H9 (cell line): ENCODE measurements at regions not wholly inside any gene's neighbourhood (a gene's known extent, or its start where the extent isn't known, plus 50 kb on each side); places are given as distances from the start of the nearest gene placed in this dataset.

ENCODE experiments used
- DNase-seq: peaks from one replicate; pipeline ENCODE4 v3.0.0-alpha.2; 2017
- H2AFZ ChIP-seq: one replicate; pipeline ENCODE4 v1.6.1; 2013; ENCODE audit warnings: mild to moderate bottlenecking, low read length, control low read depth, moderate library complexity
- H2AK5ac ChIP-seq: 2 replicates; pipeline ENCODE4 v1.6.1; 2013; ENCODE audit warnings: low read length, control low read depth, mixed read lengths; ENCODE audit not compliant: insufficient read length
- H2BK120ac ChIP-seq: one replicate; pipeline ENCODE4 v1.6.1; 2013; ENCODE audit warnings: low read depth, mild to moderate bottlenecking, low read length, control low read depth, inconsistent platforms; ENCODE audit not compliant: poor library complexity, severe bottlenecking
- H2BK12ac ChIP-seq: 2 replicates; pipeline ENCODE4 v1.6.1; 2013; ENCODE audit warnings: low read length, control low read depth, mixed read lengths, low read depth; ENCODE audit not compliant: insufficient read length
- H2BK15ac ChIP-seq: 2 replicates; pipeline ENCODE4 v1.6.1; 2013; ENCODE audit warnings: low read depth, low read length, control low read depth
- H2BK20ac ChIP-seq: one replicate; pipeline ENCODE4 v1.6.1; 2013; ENCODE audit warnings: low read depth, mild to moderate bottlenecking, low read length, control low read depth, inconsistent platforms; ENCODE audit not compliant: poor library complexity, severe bottlenecking
- H2BK5ac ChIP-seq: 2 replicates; pipeline ENCODE4 v1.6.1; 2013; ENCODE audit warnings: low read length, control low read depth, mixed read lengths; ENCODE audit not compliant: insufficient read length
- H3K14ac ChIP-seq: 2 replicates; pipeline ENCODE4 v1.6.1; 2013; ENCODE audit warnings: low read length, control low read depth; ENCODE audit not compliant: insufficient read depth
- H3K18ac ChIP-seq: 2 replicates; pipeline ENCODE4 v1.6.1; 2013; ENCODE audit warnings: low read depth, mild to moderate bottlenecking, mixed read lengths, low read length, control low read depth; ENCODE audit not compliant: insufficient read length
- H3K23ac ChIP-seq: 2 replicates; pipeline ENCODE4 v1.6.1; 2013; ENCODE audit warnings: low read length, control low read depth, mixed read lengths, low read depth; ENCODE audit not compliant: insufficient read length
- H3K23me2 ChIP-seq: 2 replicates; pipeline ENCODE4 v1.6.1; 2013; ENCODE audit warnings: low read depth, mild to moderate bottlenecking, mixed read lengths, low read length, control low read depth; ENCODE audit not compliant: insufficient read length, poor library complexity, severe bottlenecking
- H3K27ac ChIP-seq: 2 replicates; pipeline ENCODE4 v1.5.1; 2013; ENCODE audit warnings: low read length, control low read depth, mixed read lengths, low read depth; ENCODE audit not compliant: insufficient read length
- H3K27me3 ChIP-seq: 2 replicates; pipeline ENCODE4 v1.6.1; 2013; ENCODE audit warnings: low read length, control low read depth, inconsistent platforms; ENCODE audit not compliant: insufficient read depth
- H3K4ac ChIP-seq: 2 replicates; pipeline ENCODE4 v1.6.1; 2013; ENCODE audit warnings: low read depth, mild to moderate bottlenecking, control low read depth, inconsistent platforms, low read length, moderate library complexity
- H3K4me1 ChIP-seq: 2 replicates; pipeline ENCODE4 v1.6.1; 2013; ENCODE audit warnings: low read length, control low read depth, inconsistent platforms; ENCODE audit not compliant: insufficient read depth
- H3K4me2 ChIP-seq: 2 replicates; pipeline ENCODE4 v1.6.1; 2013; ENCODE audit warnings: low read length, control low read depth, mixed read lengths; ENCODE audit not compliant: insufficient read length, insufficient read depth
- H3K56ac ChIP-seq: 2 replicates; pipeline ENCODE4 v1.6.1; 2013; ENCODE audit warnings: low read depth, mild to moderate bottlenecking, mixed read lengths, low read length, control low read depth; ENCODE audit not compliant: insufficient read length
- H3K79me1 ChIP-seq: 2 replicates; pipeline ENCODE4 v1.6.1; 2013; ENCODE audit warnings: low read depth, mild to moderate bottlenecking, moderate library complexity, low read length, control low read depth, inconsistent platforms; ENCODE audit not compliant: insufficient read depth, poor library complexity, severe bottlenecking
- H3K79me2 ChIP-seq: 2 replicates; pipeline ENCODE4 v1.6.1; 2013; ENCODE audit warnings: low read length, control low read depth, inconsistent platforms; ENCODE audit not compliant: insufficient read depth
- H3K9ac ChIP-seq: 2 replicates; pipeline ENCODE4 v1.6.1; 2013; ENCODE audit warnings: low read length, control low read depth, mixed read lengths; ENCODE audit not compliant: insufficient read length; ENCODE audit errors: extremely low read depth
- H3K9me3 ChIP-seq: one replicate; pipeline ENCODE4 v1.6.1; 2013; ENCODE audit warnings: low read depth, low read length, inconsistent platforms; ENCODE audit not compliant: control insufficient read depth
- H3T11ph ChIP-seq: one replicate; pipeline ENCODE4 v1.6.1; 2013; ENCODE audit warnings: mild to moderate bottlenecking, low read length, control low read depth, inconsistent platforms
- H4K20me1 ChIP-seq: one replicate; pipeline ENCODE4 v1.6.1; 2013; ENCODE audit not compliant: control insufficient read depth, insufficient read length, insufficient read depth
- H4K5ac ChIP-seq: 2 replicates; pipeline ENCODE4 v1.6.1; 2013; ENCODE audit warnings: low read depth, mild to moderate bottlenecking, mixed read lengths, low read length, control low read depth; ENCODE audit not compliant: insufficient read length
- H4K8ac ChIP-seq: replicated peaks from 2 replicates; pipeline ENCODE4 v1.6.1; 2013; ENCODE audit warnings: low read length, control low read depth, mixed read lengths, low read depth; ENCODE audit not compliant: insufficient read length
- H4K91ac ChIP-seq: 2 replicates; pipeline ENCODE4 v1.6.1; 2013; ENCODE audit warnings: low read depth, mild to moderate bottlenecking, moderate library complexity, mixed read lengths, low read length, control low read depth; ENCODE audit not compliant: insufficient read length
- H3K27ac Mint-ChIP-seq, 3 experiments: 2 replicates in 2 of 3; 3 replicates in 1 of 3; pipeline ENCODE4 v1.8.0; 2020 to 2021; ENCODE audit warnings: mixed read lengths in 3 of 3, mild to moderate bottlenecking in 1 of 3, moderate library complexity in 1 of 3
- H3K27me3 Mint-ChIP-seq: 2 replicates; pipeline ENCODE4 v1.8.0; 2021; ENCODE audit warnings: low read depth, mild to moderate bottlenecking, moderate library complexity, mixed read lengths
- H3K36me3 Mint-ChIP-seq, 3 experiments: 2 replicates in 2 of 3; 3 replicates in 1 of 3; pipeline ENCODE4 v1.8.0; 2020 to 2021; ENCODE audit warnings: low read depth in 3 of 3, mixed read lengths in 3 of 3; ENCODE audit not compliant: insufficient read depth in 1 of 3
- H3K4me1 Mint-ChIP-seq, 2 experiments: 2 replicates each; pipeline ENCODE4 v1.8.0; 2020; ENCODE audit warnings: mixed read lengths in 2 of 2
- H3K4me3 Mint-ChIP-seq, 2 experiments: 2 replicates in 1 of 2; 3 replicates in 1 of 2; pipeline ENCODE4 v1.8.0; 2020 to 2021; ENCODE audit warnings: mild to moderate bottlenecking in 2 of 2, mixed read lengths in 2 of 2, moderate library complexity in 1 of 2
- H3K9me3 Mint-ChIP-seq, 2 experiments: 2 replicates in 1 of 2; 3 replicates in 1 of 2; pipeline ENCODE4 v1.8.0; 2020; ENCODE audit warnings: mild to moderate bottlenecking in 2 of 2, mixed read lengths in 2 of 2, moderate library complexity in 1 of 2
- WGBS: extraction: QIAGEN DNeasy Blood & Tissue Kit; methylation state at CpG from one replicate; pipeline ENCODE4 v1.1.7; 2013; ENCODE audit warnings: missing lambda C conversion rate, low lambda C conversion rate, mixed read lengths; ENCODE audit not compliant: insufficient read length; ENCODE audit errors: extremely low coverage; 5-methylcytosine and 5-hydroxymethylcytosine counted together
- TF ChIP-seq, protein P1 (sequence below): fragments of 200-600 bp; sonication (generic); conservative IDR thresholded peaks from 3 replicates; pipeline ENCODE4 v1.8.0; 2021; ENCODE audit warnings: antibody characterized with exemption, mild to moderate bottlenecking

DNA sequence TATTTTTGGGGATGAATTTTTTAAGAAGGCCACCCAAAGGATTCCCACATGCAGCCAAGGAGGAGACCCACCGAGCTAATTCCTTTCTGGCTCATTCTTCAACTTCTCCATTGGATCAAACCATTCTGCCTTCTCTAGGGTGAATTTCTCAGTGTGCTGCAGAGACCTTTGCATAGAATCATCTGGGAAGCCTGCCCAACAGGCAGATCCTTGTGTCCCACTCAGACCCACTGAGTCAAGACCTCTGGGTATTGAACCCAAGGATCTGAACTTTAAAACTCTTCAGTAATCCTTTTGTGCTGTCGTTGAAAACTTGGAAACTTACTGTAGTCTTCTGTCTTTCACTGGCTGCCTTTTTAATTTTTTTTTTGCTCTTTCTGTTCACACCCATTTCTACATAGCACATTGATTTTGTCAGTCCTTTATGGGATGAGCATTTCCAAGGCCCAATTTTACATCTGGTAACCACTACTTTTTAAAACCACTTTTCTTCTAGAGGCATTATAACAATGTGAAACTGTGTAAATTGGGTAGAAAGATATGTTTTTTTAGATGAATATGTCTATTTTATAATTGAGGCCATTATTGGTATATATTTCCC, 120.2 kb downstream of the TSN start:
- H2BK12ac ChIP-seq, result no peak overlapping the region
- no peak overlapping the region for H3K23ac ChIP-seq
- no peak overlapping the region for H2BK5ac ChIP-seq
- H2BK15ac ChIP-seq, result no peak overlapping the region
- no peaks in the 10 kb centered on the region for H3K79me1 ChIP-seq
- H3K27me3 ChIP-seq, result no peaks in the 10 kb centered on the region
- no peak overlapping the region for H3K56ac ChIP-seq
- no peaks in the 10 kb centered on the region for H3K4me1 ChIP-seq
- WGBS, result no CpG with 5 or more reads among the region's 2 CpGs
- H4K91ac ChIP-seq, result no peak overlapping the region
- no peak overlapping the region for H4K5ac ChIP-seq
- H3K27ac ChIP-seq, result no peak overlapping the region
- TF ChIP-seq, protein P1, sequence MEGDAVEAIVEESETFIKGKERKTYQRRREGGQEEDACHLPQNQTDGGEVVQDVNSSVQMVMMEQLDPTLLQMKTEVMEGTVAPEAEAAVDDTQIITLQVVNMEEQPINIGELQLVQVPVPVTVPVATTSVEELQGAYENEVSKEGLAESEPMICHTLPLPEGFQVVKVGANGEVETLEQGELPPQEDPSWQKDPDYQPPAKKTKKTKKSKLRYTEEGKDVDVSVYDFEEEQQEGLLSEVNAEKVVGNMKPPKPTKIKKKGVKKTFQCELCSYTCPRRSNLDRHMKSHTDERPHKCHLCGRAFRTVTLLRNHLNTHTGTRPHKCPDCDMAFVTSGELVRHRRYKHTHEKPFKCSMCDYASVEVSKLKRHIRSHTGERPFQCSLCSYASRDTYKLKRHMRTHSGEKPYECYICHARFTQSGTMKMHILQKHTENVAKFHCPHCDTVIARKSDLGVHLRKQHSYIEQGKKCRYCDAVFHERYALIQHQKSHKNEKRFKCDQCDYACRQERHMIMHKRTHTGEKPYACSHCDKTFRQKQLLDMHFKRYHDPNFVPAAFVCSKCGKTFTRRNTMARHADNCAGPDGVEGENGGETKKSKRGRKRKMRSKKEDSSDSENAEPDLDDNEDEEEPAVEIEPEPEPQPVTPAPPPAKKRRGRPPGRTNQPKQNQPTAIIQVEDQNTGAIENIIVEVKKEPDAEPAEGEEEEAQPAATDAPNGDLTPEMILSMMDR, result no peak
- H2BK120ac ChIP-seq, result no peak overlapping the region
- no peak overlapping the region for H3K27ac Mint-ChIP-seq
- no peak overlapping the region for H3K14ac ChIP-seq
- H3K9me3 Mint-ChIP-seq, result peaks cover 5 to 13% of the 10 kb centered on the region in 2 experiments; a peak in 4 of 5 replicates
- no peaks in the 10 kb centered on the region for H4K20me1 ChIP-seq
- no peak overlapping the region for H3K9ac ChIP-seq
- no peaks in the 10 kb centered on the region for H3K79me2 ChIP-seq
- no peak overlapping the region for H4K8ac ChIP-seq
- H2AFZ ChIP-seq, result no peak overlapping the region
- H3K4ac ChIP-seq, result no peak overlapping the region
- H3K36me3 Mint-ChIP-seq, result peaks cover 0 to 10% (median 2%) of the 10 kb centered on the region in 3 experiments; a peak in 2 of 7 replicates
- no peak overlapping the region for H2BK20ac ChIP-seq
- peaks cover 6 to 12% of the 10 kb centered on the region in 2 experiments for H3K4me1 Mint-ChIP-seq
- H3K9me3 ChIP-seq, result no peaks in the 10 kb centered on the region
- no peak overlapping the region for H2AK5ac ChIP-seq
- no peak overlapping the region for H3K18ac ChIP-seq
- H3T11ph ChIP-seq, result no peak overlapping the region
- H3K4me2 ChIP-seq, result no peak overlapping the region
- H3K27me3 Mint-ChIP-seq, result no peaks in the 10 kb centered on the region
- no peak overlapping the region for H3K4me3 Mint-ChIP-seq
- H3K23me2 ChIP-seq, result no peaks in the 10 kb centered on the region
- DNase-seq, result no peak
